Neuronal stem cell (in vitro differentiated cells): ENCODE measurements at regions not wholly inside any gene's neighbourhood (a gene's known extent, or its start where the extent isn't known, plus 50 kb on each side); places are given as distances from the start of the nearest gene placed in this dataset.
"Not testable (repeated sequence)": the region's sequence is repeated elsewhere in the genome, so short reads cannot be mapped to it uniquely, and the experiment has no call there.

ENCODE experiments used
- DNase-seq: peaks from one replicate; pipeline ENCODE4 v3.0.0-alpha.2; 2013; ENCODE audit warnings: low spot score
- H2AFZ ChIP-seq: one replicate; pipeline ENCODE4 v1.6.1; 2013; ENCODE audit warnings: mild to moderate bottlenecking, low read length, inconsistent platforms
- H2AK5ac ChIP-seq: 2 replicates; pipeline ENCODE4 v1.6.1; 2013; ENCODE audit warnings: low read depth, mild to moderate bottlenecking, inconsistent platforms, low read length, moderate library complexity, mixed read lengths
- H2BK120ac ChIP-seq: 2 replicates; pipeline ENCODE4 v1.6.1; 2013; ENCODE audit warnings: low read depth, mild to moderate bottlenecking, inconsistent platforms, low read length, moderate library complexity, mixed read lengths
- H2BK12ac ChIP-seq: one replicate; pipeline ENCODE4 v1.6.1; 2013; ENCODE audit warnings: low read length, inconsistent platforms
- H2BK15ac ChIP-seq: 2 replicates; pipeline ENCODE4 v1.6.1; 2013; ENCODE audit warnings: mild to moderate bottlenecking, low read length, inconsistent platforms, mixed read lengths
- H2BK5ac ChIP-seq: one replicate; pipeline ENCODE4 v1.6.1; 2013; ENCODE audit warnings: inconsistent platforms, mild to moderate bottlenecking, low read length, moderate library complexity
- H3K14ac ChIP-seq: one replicate; pipeline ENCODE4 v1.6.1; 2013; ENCODE audit warnings: low read length, inconsistent platforms
- H3K18ac ChIP-seq: 2 replicates; pipeline ENCODE4 v1.6.1; 2013; ENCODE audit warnings: low read length, inconsistent platforms
- H3K23ac ChIP-seq: 2 replicates; pipeline ENCODE4 v1.6.1; 2013; ENCODE audit warnings: low read depth, mild to moderate bottlenecking, mixed read lengths, low read length, inconsistent platforms; ENCODE audit not compliant: poor library complexity
- H3K27ac ChIP-seq: replicated peaks from 3 replicates; pipeline ENCODE4 v1.5.1; 2013; ENCODE audit warnings: low read length, inconsistent platforms
- H3K27me3 ChIP-seq, 3 experiments: 2 replicates each; pipeline ENCODE4 v1.6.1; 2013; ENCODE audit warnings: low read length in 3 of 3, mild to moderate bottlenecking in 2 of 3, inconsistent platforms in 1 of 3, low read depth in 1 of 3, mixed read lengths in 1 of 3, moderate library complexity in 1 of 3; ENCODE audit not compliant: control insufficient read depth in 3 of 3, insufficient read depth in 3 of 3
- H3K36me3 ChIP-seq, 2 donors: replicated peaks in 1 of 2; 2 replicates each; pipeline ENCODE4 v1.6.1; 2013; ENCODE audit warnings: low read length in 2 of 2; ENCODE audit not compliant: control insufficient read depth in 2 of 2, insufficient read depth in 2 of 2
- H3K4ac ChIP-seq: 2 replicates; pipeline ENCODE4 v1.6.1; 2013; ENCODE audit warnings: inconsistent platforms, mild to moderate bottlenecking, low read length, moderate library complexity
- H3K4me1 ChIP-seq, 2 donors: 1 replicate in 1 of 2; 2 replicates in 1 of 2; pipeline ENCODE4 v1.6.1; 2013; ENCODE audit warnings: low read length in 2 of 2, low read depth in 1 of 2; ENCODE audit not compliant: control insufficient read depth in 2 of 2, insufficient read depth in 1 of 2
- H3K4me2 ChIP-seq: one replicate; pipeline ENCODE4 v1.6.1; 2013; ENCODE audit warnings: mild to moderate bottlenecking, low read length, inconsistent platforms; ENCODE audit not compliant: insufficient read depth, poor library complexity, severe bottlenecking
- H3K4me3 ChIP-seq, 2 donors: 2 replicates each; pipeline ENCODE4 v1.5.1; 2013; ENCODE audit warnings: low read length in 2 of 2, mild to moderate bottlenecking in 2 of 2, inconsistent platforms in 1 of 2, moderate library complexity in 1 of 2
- H3K79me1 ChIP-seq: one replicate; pipeline ENCODE4 v1.6.1; 2013; ENCODE audit warnings: low read depth, mild to moderate bottlenecking, inconsistent platforms, low read length, moderate library complexity
- H3K9ac ChIP-seq: one replicate; pipeline ENCODE4 v1.6.1; 2013; ENCODE audit warnings: mild to moderate bottlenecking, low read depth, low read length, inconsistent platforms; ENCODE audit not compliant: poor library complexity
- H3K9me3 ChIP-seq, 2 donors: replicated peaks in 1 of 2; 2 replicates each; pipeline versions ENCODE3 to v1.6.1; 2013; ENCODE audit warnings: low read length in 2 of 2, mild to moderate bottlenecking in 2 of 2, inconsistent platforms in 1 of 2, low read depth in 1 of 2, mixed read lengths in 1 of 2, moderate library complexity in 1 of 2; ENCODE audit not compliant: control insufficient read depth in 2 of 2, insufficient read depth in 1 of 2
- H4K8ac ChIP-seq: one replicate; pipeline ENCODE4 v1.6.1; 2013; ENCODE audit warnings: low read depth, mild to moderate bottlenecking, inconsistent platforms, low read length, moderate library complexity
- H4K91ac ChIP-seq: one replicate; pipeline ENCODE4 v1.6.1; 2013; ENCODE audit warnings: low read length, low read depth, mild to moderate bottlenecking, inconsistent platforms; ENCODE audit not compliant: poor library complexity
- WGBS, 2 donors: extraction: QIAGEN DNeasy Blood & Tissue Kit; methylation state at CpG; one replicate each; pipeline ENCODE4 v1.1.7; 2013; ENCODE audit warnings: missing lambda C conversion rate in 2 of 2, mixed read lengths in 1 of 2; ENCODE audit not compliant: insufficient read length in 2 of 2, insufficient replicate concordance in 1 of 2; ENCODE audit errors: extremely low coverage in 2 of 2; 5-methylcytosine and 5-hydroxymethylcytosine counted together

GRCh38 chr15:81636064-81636463 lies 262.1 kb upstream of the TMC3 start:
- H3K9ac ChIP-seq, H2AK5ac ChIP-seq, H3K4me3 ChIP-seq, H4K91ac ChIP-seq, H3K9me3 ChIP-seq, H2BK5ac ChIP-seq, H4K8ac ChIP-seq, H2BK15ac ChIP-seq, H3K36me3 ChIP-seq, H3K27me3 ChIP-seq, H3K14ac ChIP-seq, H3K79me1 ChIP-seq, H3K4me1 ChIP-seq, H3K18ac ChIP-seq, H3K4ac ChIP-seq, H3K23ac ChIP-seq, DNase-seq, H2BK12ac ChIP-seq, H3K27ac ChIP-seq, H2AFZ ChIP-seq, H3K4me2 ChIP-seq, H2BK120ac ChIP-seq: not testable (repeated sequence)
- WGBS, 2 donors, result no CpG with 5 or more reads among the region's 2 CpGs

- no peaks in the 10 kb centered on the region for H3K79me1 ChIP-seq
- no peak overlapping the region for H3K4me2 ChIP-seq
- no peak overlapping the region for H3K4ac ChIP-seq
- no peaks in the 10 kb centered on the region for H3K4me1 ChIP-seq
- no peak overlapping the region for H3K18ac ChIP-seq
- no peaks in the 10 kb centered on the region for H3K27me3 ChIP-seq
- H3K9me3 ChIP-seq, result no peaks in the 10 kb centered on the region
- DNase-seq, result no peak
- no peak overlapping the region for H2BK15ac ChIP-seq
- no peak overlapping the region for H4K8ac ChIP-seq
- no peak overlapping the region for H2BK5ac ChIP-seq
- no peak overlapping the region for H3K27ac ChIP-seq
- no CpG with 5 or more reads among the region's 6 CpGs for WGBS, 2 donors
- H2AFZ ChIP-seq, result no peak overlapping the region
- no peak overlapping the region for H2BK12ac ChIP-seq
- H4K91ac ChIP-seq, result no peak overlapping the region
- no peaks in the 10 kb centered on the region for H3K36me3 ChIP-seq
- H3K4me3 ChIP-seq, result no peak overlapping the region
- no peak overlapping the region for H3K14ac ChIP-seq
- H3K9ac ChIP-seq, result no peak overlapping the region
- no peak overlapping the region for H2AK5ac ChIP-seq
- no peak overlapping the region for H3K23ac ChIP-seq
- no peak overlapping the region for H2BK120ac ChIP-seq
These were observed 259.9 kb upstream of the TMC3 start for GRCh38 chr15:81633889-81634288.

- no peak overlapping the region for H3K9ac ChIP-seq
- no peak overlapping the region for H4K8ac ChIP-seq
- no peak overlapping the region for H3K4me2 ChIP-seq
- no peak overlapping the region for H3K23ac ChIP-seq
- no peak overlapping the region for H4K91ac ChIP-seq
- no peaks in the 10 kb centered on the region for H3K79me1 ChIP-seq
- H3K27me3 ChIP-seq, result no peaks in the 10 kb centered on the region
- DNase-seq, result no peak
- H2AK5ac ChIP-seq, result no peak overlapping the region
- H3K4me1 ChIP-seq, result no peaks in the 10 kb centered on the region
- H2BK15ac ChIP-seq, result no peak overlapping the region
- H3K9me3 ChIP-seq, result no peaks in the 10 kb centered on the region
- H3K4ac ChIP-seq, result no peak overlapping the region
- no peak overlapping the region for H2BK5ac ChIP-seq
- H3K14ac ChIP-seq, result no peak overlapping the region
- WGBS, 2 donors, result no CpG with 5 or more reads among the region's 2 CpGs
- H3K27ac ChIP-seq, result no peak overlapping the region
- H2BK120ac ChIP-seq, result no peak overlapping the region
- H2AFZ ChIP-seq, result no peak overlapping the region
- H3K4me3 ChIP-seq, result no peak overlapping the region
- H3K36me3 ChIP-seq, result no peaks in the 10 kb centered on the region
- no peak overlapping the region for H3K18ac ChIP-seq
- H2BK12ac ChIP-seq, result no peak overlapping the region
These were observed 251.9 kb upstream of the TMC3 start for GRCh38 chr15:81625896-81626295.

GRCh38 chr15:81619002-81619401 lies 245.0 kb upstream of the TMC3 start:
- H3K36me3 ChIP-seq, result no peaks in the 10 kb centered on the region
- no peak overlapping the region for H3K4me2 ChIP-seq
- no peak overlapping the region for H3K4me3 ChIP-seq
- H2BK120ac ChIP-seq, result no peak overlapping the region
- H3K9ac ChIP-seq, result no peak overlapping the region
- no peaks in the 10 kb centered on the region for H3K27me3 ChIP-seq
- H2BK15ac ChIP-seq, result no peak overlapping the region
- H3K9me3 ChIP-seq, result no peaks in the 10 kb centered on the region
- DNase-seq, result no peak
- no peak overlapping the region for H3K14ac ChIP-seq
- no peaks in the 10 kb centered on the region for H3K79me1 ChIP-seq
- H3K18ac ChIP-seq, result no peak overlapping the region
- no peak overlapping the region for H3K23ac ChIP-seq
- no peaks in the 10 kb centered on the region for H3K4me1 ChIP-seq
- H2AK5ac ChIP-seq, result no peak overlapping the region
- H4K91ac ChIP-seq, result no peak overlapping the region
- no peak overlapping the region for H3K4ac ChIP-seq
- no peak overlapping the region for H2BK12ac ChIP-seq
- H2BK5ac ChIP-seq, result no peak overlapping the region
- no peak overlapping the region for H4K8ac ChIP-seq
- no CpG with 5 or more reads among the region's 4 CpGs for WGBS, 2 donors
- no peak overlapping the region for H2AFZ ChIP-seq
- H3K27ac ChIP-seq, result no peak overlapping the region
